Karpas-422 (cell line): ENCODE measurements at regions not wholly inside any gene's neighbourhood (a gene's known extent, or its start where the extent isn't known, plus 50 kb on each side); places are given as distances from the start of the nearest gene placed in this dataset.
"Not testable (repeated sequence)": the region's sequence is repeated elsewhere in the genome, so short reads cannot be mapped to it uniquely, and the experiment has no call there.

ENCODE experiments used
- DNase-seq: peaks from one replicate; pipeline ENCODE4 v3.0.0-alpha.2; 2015
- H2AFZ ChIP-seq: fragments of 200-600 bp; sonication (generic); 2 replicates; pipeline ENCODE4 v1.6.1; 2014; ENCODE audit warnings: antibody characterized with exemption, low read length, mixed read lengths
- H3K27ac ChIP-seq: fragments of 200-600 bp; sonication (generic); 2 replicates; pipeline ENCODE4 v1.5.1; 2014; ENCODE audit warnings: mild to moderate bottlenecking, low read length, moderate library complexity
- H3K27me3 ChIP-seq: fragments of 200-600 bp; sonication (generic); 2 replicates; pipeline ENCODE4 v1.6.1; 2014; ENCODE audit warnings: low read length, mixed read lengths
- H3K36me3 ChIP-seq: fragments of 200-600 bp; sonication (generic); 2 replicates; pipeline ENCODE4 v1.6.1; 2014; ENCODE audit warnings: low read length, mixed read lengths; ENCODE audit not compliant: insufficient read depth
- H3K4me1 ChIP-seq: fragments of 200-600 bp; sonication (generic); 2 replicates; pipeline ENCODE4 v1.6.1; 2014; ENCODE audit warnings: mild to moderate bottlenecking, low read length, mixed read lengths
- H3K4me2 ChIP-seq: fragments of 200-600 bp; sonication (generic); 2 replicates; pipeline ENCODE4 v1.6.1; 2014; ENCODE audit warnings: low read length, low read depth, mild to moderate bottlenecking; ENCODE audit not compliant: poor library complexity, severe bottlenecking
- H3K4me3 ChIP-seq: fragments of 200-600 bp; sonication (generic); 2 replicates; pipeline ENCODE4 v1.5.1; 2014; ENCODE audit warnings: mild to moderate bottlenecking, antibody characterized with exemption, low read length, mixed read lengths
- H3K79me2 ChIP-seq: fragments of 200-600 bp; sonication (generic); 2 replicates; pipeline ENCODE4 v1.6.1; 2014; ENCODE audit warnings: mild to moderate bottlenecking, low read length, mixed read lengths
- H3K9ac ChIP-seq: fragments of 200-600 bp; sonication (generic); 2 replicates; pipeline ENCODE4 v1.6.0; 2014; ENCODE audit warnings: low read length
- H3K9me2 ChIP-seq: fragments of 200-600 bp; sonication (generic), shearing (Covaris generic); replicated peaks from 2 replicates; pipeline ENCODE4 v1.6.0; 2014; ENCODE audit warnings: mild to moderate bottlenecking, low read length, moderate library complexity; ENCODE audit not compliant: insufficient read depth
- H3K9me3 ChIP-seq: fragments of 300-700, 200-600 bp; sonication (generic); 2 replicates; pipeline ENCODE4 v1.6.1; 2014; ENCODE audit warnings: low read length, mixed read lengths
- H4K20me1 ChIP-seq: fragments of 200-600 bp; sonication (generic); 2 replicates; pipeline ENCODE4 v1.6.1; 2014; ENCODE audit warnings: mild to moderate bottlenecking, antibody characterized with exemption, low read length, low read depth; ENCODE audit not compliant: insufficient read depth

DNA sequence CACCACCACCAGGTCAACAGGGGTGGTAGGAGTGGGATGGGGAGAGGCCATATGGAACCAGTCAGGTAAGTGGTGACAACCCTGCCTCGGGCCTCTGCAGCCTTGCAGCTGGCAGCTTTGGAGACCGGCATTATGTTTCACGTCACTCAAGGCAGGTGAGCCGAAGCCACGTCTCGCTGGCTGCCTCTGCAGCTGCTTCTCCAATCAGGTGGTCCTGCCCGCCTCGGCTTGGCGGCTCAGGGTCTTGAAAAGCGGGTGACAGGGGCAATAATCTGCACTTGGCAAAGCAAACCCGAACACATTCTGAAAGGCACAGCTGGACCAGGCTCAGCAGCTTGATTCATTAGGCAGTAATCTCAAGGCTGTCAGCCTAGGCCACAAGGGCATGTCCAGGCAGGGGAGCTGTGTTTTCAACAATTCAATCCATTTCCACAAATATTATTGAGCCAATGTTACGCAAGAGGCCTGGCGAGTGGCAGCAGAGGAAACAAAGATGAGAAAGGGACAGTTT, 77.4 kb upstream of the PCDH8 start:
- H3K79me2 ChIP-seq, result no peaks in the 10 kb centered on the region
- no peak overlapping the region for H3K9ac ChIP-seq
- no peaks in the 10 kb centered on the region for H3K9me3 ChIP-seq
- H3K4me1 ChIP-seq, result peaks cover 12% of the 10 kb centered on the region
- no peak for DNase-seq
- H3K4me2 ChIP-seq, result no peak overlapping the region
- H4K20me1 ChIP-seq, result no peaks in the 10 kb centered on the region
- no peaks in the 10 kb centered on the region for H3K9me2 ChIP-seq
- H3K4me3 ChIP-seq, result no peak overlapping the region
- no peak overlapping the region for H3K27ac ChIP-seq
- H3K27me3 ChIP-seq, result no peaks in the 10 kb centered on the region; the same call in 1 of the 2 replicates
- no peaks in the 10 kb centered on the region for H3K36me3 ChIP-seq
- H2AFZ ChIP-seq, result no peak overlapping the region

DNA sequence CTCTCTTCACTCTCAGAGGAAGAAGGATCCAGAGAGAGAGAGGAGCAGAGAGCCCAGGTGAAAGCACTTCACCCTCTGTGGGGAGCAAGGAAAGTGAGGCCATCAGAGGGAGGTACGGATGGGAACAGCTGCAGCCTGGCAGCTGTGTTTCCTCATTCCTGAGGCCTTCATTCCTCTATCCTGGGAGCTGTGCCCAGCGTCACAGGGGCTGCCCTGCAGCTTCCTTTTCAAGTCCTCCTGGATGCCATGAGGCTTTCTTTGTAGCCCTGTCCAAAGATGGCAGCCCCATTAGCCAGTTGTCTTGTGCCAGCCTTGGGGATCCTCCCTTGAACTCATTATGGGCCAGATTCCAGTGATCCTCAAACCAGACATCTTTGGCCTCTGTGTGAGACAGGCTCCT, 76.8 kb upstream of the PCDH8 start:
- no peak overlapping the region for H3K4me2 ChIP-seq
- H3K27ac ChIP-seq, result no peak overlapping the region
- H2AFZ ChIP-seq, result no peak overlapping the region
- no peaks in the 10 kb centered on the region; the same call in 1 of the 2 replicates for H3K27me3 ChIP-seq
- no peaks in the 10 kb centered on the region for H4K20me1 ChIP-seq
- DNase-seq, result no peak
- no peaks in the 10 kb centered on the region for H3K9me3 ChIP-seq
- H3K9ac ChIP-seq, result no peak overlapping the region
- H3K36me3 ChIP-seq, result no peaks in the 10 kb centered on the region
- H3K4me1 ChIP-seq, result peaks cover 13% of the 10 kb centered on the region
- no peaks in the 10 kb centered on the region for H3K9me2 ChIP-seq
- H3K4me3 ChIP-seq, result no peak overlapping the region
- H3K79me2 ChIP-seq, result no peaks in the 10 kb centered on the region

- Histone ChIP-seq H3K27ac (no peak overlapping the region), H3K27me3 (no peaks in the 10 kb centered on the region; the same call in 1 of the 2 replicates), H2AFZ (no peak overlapping the region), H4K20me1 (no peaks in the 10 kb centered on the region), H3K9ac (no peak overlapping the region), H3K4me2 (no peak overlapping the region), H3K4me3 (no peak overlapping the region), H3K9me2 (no peaks in the 10 kb centered on the region), H3K9me3 (no peaks in the 10 kb centered on the region), H3K79me2 (no peaks in the 10 kb centered on the region), H3K4me1 (peaks cover 13% of the 10 kb centered on the region), H3K36me3 (no peaks in the 10 kb centered on the region)
- no peak for DNase-seq
Observed at GRCh38 chr13:52924289-52925148, 76.1 kb upstream of the PCDH8 start.

- Histone ChIP-seq H4K20me1 (no peaks in the 10 kb centered on the region), H3K27me3 (no peaks in the 10 kb centered on the region)
Observed at GRCh38 chr13:52922961-52923360, 74.5 kb upstream of the PCDH8 start.

GRCh38 chr13:52921194-52921593, 72.8 kb upstream of the PCDH8 start:
- Histone ChIP-seq H3K27ac (peak overlapping the region; percentile 62), H3K9ac (peak overlapping the region; percentile 33; the same call in 1 of the 2 replicates), H3K27me3 (no peaks in the 10 kb centered on the region), H3K9me2 (no peaks in the 10 kb centered on the region), H3K4me1 (peaks cover 13% of the 10 kb centered on the region), H3K36me3 (no peaks in the 10 kb centered on the region), H3K4me2 (no peak overlapping the region), H3K4me3 (no peak overlapping the region; the same call in 1 of the 2 replicates), H3K9me3 (no peaks in the 10 kb centered on the region), H4K20me1 (no peaks in the 10 kb centered on the region), H2AFZ (peak overlapping the region; percentile 48; the same call in 1 of the 2 replicates), H3K79me2 (no peaks in the 10 kb centered on the region)
- peak; percentile 92 for DNase-seq

More at GRCh38 chr13:52922961-52923360, 74.5 kb upstream of the PCDH8 start:
- no peak overlapping the region for H2AFZ ChIP-seq
- H3K79me2 ChIP-seq, result no peaks in the 10 kb centered on the region
- H3K36me3 ChIP-seq, result no peaks in the 10 kb centered on the region
- H3K4me3 ChIP-seq, result no peak overlapping the region
- H3K4me2 ChIP-seq, result no peak overlapping the region
- DNase-seq, result no peak
- no peaks in the 10 kb centered on the region for H3K9me3 ChIP-seq
- H3K4me1 ChIP-seq, result peaks cover 13% of the 10 kb centered on the region
- H3K9me2 ChIP-seq, result no peaks in the 10 kb centered on the region
- no peak overlapping the region for H3K9ac ChIP-seq
- H3K27ac ChIP-seq, result no peak overlapping the region

DNA sequence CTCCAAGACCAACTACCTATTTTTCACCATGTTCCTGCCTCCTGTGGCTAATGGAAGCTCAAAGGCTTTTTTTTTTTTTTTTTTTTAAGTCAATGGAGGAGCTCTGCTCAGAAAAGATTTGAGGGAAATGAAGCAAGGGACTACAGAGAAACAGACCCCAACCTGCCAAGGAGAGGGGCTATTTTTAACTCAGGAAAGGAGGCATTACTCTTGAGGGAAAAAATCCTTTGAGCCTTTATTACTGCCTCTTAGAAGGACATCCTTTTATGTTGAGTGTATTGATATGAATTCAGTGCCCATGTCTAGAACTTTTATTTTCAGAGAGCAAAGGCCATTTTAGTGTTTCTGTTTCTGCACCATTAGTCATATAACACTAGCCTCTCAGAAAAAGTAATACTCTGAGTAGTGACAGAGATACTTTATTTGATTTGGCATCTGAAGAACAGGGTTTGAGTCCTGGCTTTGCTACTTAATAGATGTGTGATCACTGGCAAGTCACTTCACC, 68.1 kb upstream of the PCDH8 start:
- no peaks in the 10 kb centered on the region for H4K20me1 ChIP-seq
- no peaks in the 10 kb centered on the region for H3K27me3 ChIP-seq
- H3K4me3 ChIP-seq, result no peak overlapping the region
- H3K27ac ChIP-seq, result no peak overlapping the region
- H3K9me3 ChIP-seq, result no peaks in the 10 kb centered on the region
- no peaks in the 10 kb centered on the region for H3K79me2 ChIP-seq
- H3K9ac ChIP-seq, result no peak overlapping the region
- H2AFZ ChIP-seq, result no peak overlapping the region
- H3K9me2 ChIP-seq, result no peaks in the 10 kb centered on the region
- no peak for DNase-seq
- peaks cover 8% of the 10 kb centered on the region for H3K4me1 ChIP-seq
- no peaks in the 10 kb centered on the region for H3K36me3 ChIP-seq
- no peak overlapping the region for H3K4me2 ChIP-seq

DNA sequence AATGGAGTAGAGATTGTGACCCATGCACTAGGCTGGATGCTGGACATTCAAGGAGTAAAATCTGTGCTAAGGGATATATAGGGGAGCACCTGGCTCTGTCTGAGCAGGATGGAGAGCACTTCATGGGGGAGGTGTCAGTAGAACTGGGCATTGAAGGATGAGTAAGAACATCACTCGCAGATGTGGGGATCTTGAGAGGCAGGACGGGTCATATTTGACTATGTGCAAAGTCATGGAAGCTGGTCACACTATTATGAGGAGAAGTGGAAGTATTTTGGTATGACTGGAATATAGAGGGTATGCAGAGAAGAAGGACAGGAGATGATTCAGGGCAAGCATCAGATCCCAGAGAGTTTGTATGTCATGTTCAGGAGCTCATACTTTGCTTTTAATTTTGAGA, 62.9 kb upstream of the PCDH8 start:
- no peak for DNase-seq
- Histone ChIP-seq H2AFZ (no peak overlapping the region), H3K4me1 (peaks cover 5% of the 10 kb centered on the region), H4K20me1 (no peaks in the 10 kb centered on the region), H3K4me3 (no peak overlapping the region), H3K79me2 (no peaks in the 10 kb centered on the region), H3K27me3 (no peaks in the 10 kb centered on the region), H3K27ac (no peak overlapping the region), H3K9me2 (no peaks in the 10 kb centered on the region), H3K4me2 (no peak overlapping the region), H3K9me3 (no peaks in the 10 kb centered on the region), H3K36me3 (no peaks in the 10 kb centered on the region), H3K9ac (no peak overlapping the region)

- not testable (repeated sequence) for H3K9ac ChIP-seq, H3K9me3 ChIP-seq, H3K27me3 ChIP-seq, H3K9me2 ChIP-seq, H4K20me1 ChIP-seq, H3K4me1 ChIP-seq, H3K79me2 ChIP-seq, H3K36me3 ChIP-seq, H3K27ac ChIP-seq, H3K4me3 ChIP-seq
- Histone ChIP-seq H2AFZ (0 out of 2 replicates have a peak overlapping the region, but pooled peaks have one; percentile 4), H3K4me2 (peak overlapping the region; percentile 16)
- peak; percentile 74 for DNase-seq
Observed at GRCh38 chr13:52910318-52910717, 61.9 kb upstream of the PCDH8 start.
